ENCODE measurements at regions not wholly inside any gene's neighbourhood (a gene's known extent, or its start where the extent isn't known, plus 50 kb on each side); places are given as distances from the start of the nearest gene placed in this dataset.

GRCh38 chr11:29119116-29119515, 897.7 kb downstream of the KCNA4 start:
- TF ChIP-seq REST (IDR thresholded peaks at IDR 0.05; ENCODE audit: insufficient read depth in 1 of 2, low read depth in 2 of 2, low read length in 1 of 2) = no peak
- no peak for TF ChIP-seq CTCF (IDR thresholded peaks at IDR 0.05)
- TF ChIP-seq POLR2AphosphoS5 (IDR thresholded peaks at IDR 0.05; ENCODE audit: low read depth, low read length) = no peak
- TF ChIP-seq TCF7L2 (IDR thresholded peaks at IDR 0.05; ENCODE audit: low read depth, low read length) = no peak
- no peak for TF ChIP-seq SIN3A (IDR thresholded peaks at IDR 0.05; ENCODE audit: borderline replicate concordance, insufficient read depth, low read depth, low read length)
